ENCODE measurements at regions not wholly inside any gene's neighbourhood (a gene's known extent, or its start where the extent isn't known, plus 50 kb on each side); places are given as distances from the start of the nearest gene placed in this dataset.
"Not testable (repeated sequence)": the region's sequence is repeated elsewhere in the genome, so short reads cannot be mapped to it uniquely, and the experiment has no call there.

GRCh38 chr7:3164380-3164792, 120.7 kb upstream of the CARD11 start:
- DNase-seq = no peak

DNA sequence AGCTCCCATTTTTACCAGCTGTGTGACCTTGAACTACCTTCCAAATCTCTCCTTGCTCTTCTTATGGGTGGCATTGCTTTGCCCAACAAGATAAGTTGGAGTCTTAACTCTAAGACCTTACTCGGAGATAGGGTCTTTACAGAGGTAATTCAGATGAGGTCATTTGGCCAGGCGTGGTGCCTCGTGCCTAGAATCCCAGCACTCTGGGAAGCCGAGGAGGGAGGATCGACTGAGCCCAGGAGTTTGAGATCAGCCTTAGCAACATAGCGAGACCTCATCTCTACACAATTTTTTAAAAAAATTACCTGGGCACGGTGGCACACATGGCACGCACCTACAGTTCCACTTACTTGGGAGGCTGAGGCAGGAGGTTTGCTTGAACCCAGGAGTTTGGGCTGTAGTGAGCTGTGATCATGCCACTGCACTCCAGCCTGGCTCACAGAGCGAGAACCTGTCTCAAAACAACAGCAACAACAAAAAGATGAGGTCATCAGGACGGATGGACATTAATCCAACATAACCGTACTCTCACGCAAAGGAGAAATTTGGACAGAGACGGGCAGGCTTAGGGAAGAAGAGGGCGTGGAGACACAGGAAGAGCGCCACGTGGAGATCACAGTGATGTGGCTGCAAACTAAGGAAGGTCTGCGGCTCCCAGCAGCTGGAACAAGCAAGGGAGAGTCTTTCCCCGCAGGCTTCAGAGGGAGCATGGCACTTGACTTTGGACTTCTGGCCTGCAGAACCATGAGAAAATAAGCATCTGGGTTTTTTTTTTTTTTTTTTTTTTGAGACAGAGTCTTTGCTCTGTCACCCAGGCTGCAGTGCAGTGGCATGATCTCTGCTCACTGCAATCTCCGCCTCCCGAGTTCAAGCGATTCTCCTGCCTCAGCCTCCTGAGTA, 122.3 kb upstream of the CARD11 start:
- DNase-seq = no peak

- no peak for DNase-seq
Observed at GRCh38 chr7:3167551-3167950, 123.9 kb upstream of the CARD11 start.

DNA sequence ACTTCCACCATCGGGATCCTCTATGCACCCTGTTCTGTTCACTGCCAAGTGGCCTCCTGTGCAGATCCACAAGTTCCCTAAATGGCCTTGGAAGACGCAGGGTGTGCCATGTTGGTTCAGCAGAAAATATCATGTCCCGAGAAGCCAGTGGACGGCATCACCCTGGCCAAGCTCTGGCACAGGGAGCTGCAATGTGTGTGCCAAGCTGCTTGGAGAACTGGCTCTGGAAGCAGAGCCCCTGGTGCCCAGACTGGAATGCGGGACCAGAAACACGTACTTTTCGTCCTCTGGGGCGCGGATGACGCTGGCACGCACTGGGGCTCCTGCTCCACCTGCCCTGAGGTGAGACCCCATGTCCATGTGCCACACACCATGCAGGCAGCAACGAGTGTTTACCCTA, 124.7 kb upstream of the CARD11 start:
- DNase-seq = no peak

DNA sequence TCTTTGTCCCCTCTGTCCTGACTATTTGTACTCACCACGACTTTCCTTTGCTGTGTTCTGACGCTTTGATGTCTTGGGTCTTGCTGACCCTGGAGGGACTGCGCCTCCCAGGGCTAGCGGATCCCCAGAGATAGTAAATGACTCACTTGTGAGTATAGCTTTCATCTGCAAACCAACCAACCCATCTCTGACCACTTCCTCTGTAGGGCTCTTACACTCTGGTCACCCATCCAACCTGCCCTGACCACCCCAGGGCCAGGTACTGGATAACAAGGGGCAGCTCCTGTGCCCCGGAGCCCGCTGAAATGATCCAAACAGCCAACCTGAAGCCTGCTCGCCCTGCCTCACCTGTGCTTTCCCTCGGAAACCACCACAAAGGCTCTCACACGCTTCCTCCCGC, 125.2 kb upstream of the CARD11 start:
- DNase-seq = no peak

DNA sequence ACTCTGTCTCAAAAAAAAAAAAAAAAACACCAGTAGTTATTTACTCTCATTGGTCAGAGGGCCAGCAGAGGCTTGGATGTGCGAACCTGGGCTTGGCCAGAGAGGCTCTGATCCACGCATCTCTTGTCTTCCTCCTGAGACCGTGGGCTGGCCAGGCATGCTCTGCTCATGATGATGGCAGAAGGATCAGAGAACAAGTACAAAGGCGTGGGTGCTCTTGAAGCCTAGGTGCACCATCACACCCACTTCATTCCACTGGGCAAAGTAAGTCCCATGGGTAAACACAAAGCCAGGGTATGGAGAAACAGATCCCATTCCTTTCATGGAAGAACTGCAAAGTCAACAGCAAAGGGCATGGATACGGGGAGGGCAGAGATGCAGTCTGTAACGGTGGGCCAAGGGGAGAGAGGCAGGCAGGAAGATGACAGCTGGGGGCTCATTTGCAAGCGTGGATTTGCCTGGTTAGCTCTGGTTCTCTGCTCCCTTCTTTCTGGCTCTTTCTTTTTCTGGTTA, 128.2 kb upstream of the SDK1 start:
- no peak for DNase-seq

GRCh38 chr7:3174515-3175284, 126.4 kb upstream of the SDK1 start:
- DNase-seq = no peak

DNA sequence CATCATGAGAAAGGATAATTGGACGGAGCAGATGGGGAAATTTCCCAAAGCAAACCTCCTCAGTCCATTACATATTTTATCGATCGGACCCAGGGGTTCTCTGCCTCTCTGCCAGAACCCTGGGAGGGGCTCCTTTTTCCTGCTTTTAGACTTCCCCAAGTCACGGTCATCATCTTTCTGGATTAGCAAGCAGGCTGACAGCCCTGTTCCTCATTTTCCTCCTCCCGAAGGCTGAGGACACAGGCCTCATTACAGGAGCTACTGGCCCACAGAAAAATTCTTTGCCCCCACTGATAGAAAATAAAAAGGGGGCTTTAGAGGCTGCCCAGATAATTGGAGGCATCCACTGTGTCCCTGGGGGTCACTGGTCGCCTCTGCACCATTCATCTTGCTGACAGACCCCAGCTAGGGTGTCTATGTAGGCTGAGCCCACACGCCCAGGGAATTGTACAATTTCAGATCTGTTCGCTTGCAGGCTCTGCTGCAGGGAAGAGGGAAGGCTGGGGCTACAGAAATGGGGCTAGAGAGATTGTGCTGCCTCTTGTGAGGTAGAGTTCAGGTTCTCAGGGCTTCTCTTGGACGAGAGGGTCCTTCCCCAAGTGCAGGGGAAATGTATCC, 125.7 kb upstream of the SDK1 start:
- DNase-seq = no peak

- DNase-seq = no peak
Observed at GRCh38 chr7:3176112-3177000, 124.7 kb upstream of the SDK1 start.

- DNase-seq = no peak
Observed at GRCh38 chr7:3177271-3177670, 123.8 kb upstream of the SDK1 start.

DNA sequence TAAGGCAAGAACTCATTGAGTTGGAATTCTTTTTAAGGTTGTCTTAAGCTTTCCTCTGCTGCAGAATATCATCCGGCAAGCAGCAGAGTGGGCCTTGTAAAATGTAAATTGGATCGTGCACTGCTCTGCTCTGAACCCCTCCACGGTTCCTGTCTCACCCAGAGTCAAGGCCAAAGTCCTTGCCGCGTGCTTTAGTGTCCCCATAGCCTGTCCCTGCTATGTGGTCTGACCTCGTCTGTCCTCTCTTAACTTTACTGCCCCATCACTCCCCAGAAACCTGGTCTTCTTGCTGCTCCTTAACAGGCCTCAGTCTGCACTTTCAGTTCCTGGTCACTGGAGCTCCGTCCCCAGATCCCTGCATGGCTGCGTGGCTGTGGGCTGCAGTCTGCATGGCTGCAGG, 121.6 kb upstream of the SDK1 start:
- no peak for DNase-seq

DNA sequence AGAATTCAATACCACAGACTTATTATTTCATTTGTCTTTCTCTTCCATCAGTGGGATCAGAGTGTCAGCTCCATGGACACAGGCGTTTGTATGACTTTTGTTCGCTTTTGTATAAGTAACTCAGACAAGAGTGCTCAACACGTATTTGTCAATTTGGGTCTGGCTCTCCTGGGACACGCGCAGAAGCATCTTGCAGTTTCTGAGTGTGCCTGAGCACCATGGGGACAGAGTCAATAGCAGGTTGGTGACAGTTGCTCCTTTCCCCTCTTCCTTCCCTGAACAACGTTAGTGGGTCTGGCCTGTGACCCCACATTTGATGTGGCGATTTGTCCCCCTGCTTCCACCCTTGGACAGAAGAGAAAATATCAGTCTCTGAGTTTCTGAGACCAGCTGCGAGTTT, 120.4 kb upstream of the SDK1 start:
- no peak for DNase-seq

DNA sequence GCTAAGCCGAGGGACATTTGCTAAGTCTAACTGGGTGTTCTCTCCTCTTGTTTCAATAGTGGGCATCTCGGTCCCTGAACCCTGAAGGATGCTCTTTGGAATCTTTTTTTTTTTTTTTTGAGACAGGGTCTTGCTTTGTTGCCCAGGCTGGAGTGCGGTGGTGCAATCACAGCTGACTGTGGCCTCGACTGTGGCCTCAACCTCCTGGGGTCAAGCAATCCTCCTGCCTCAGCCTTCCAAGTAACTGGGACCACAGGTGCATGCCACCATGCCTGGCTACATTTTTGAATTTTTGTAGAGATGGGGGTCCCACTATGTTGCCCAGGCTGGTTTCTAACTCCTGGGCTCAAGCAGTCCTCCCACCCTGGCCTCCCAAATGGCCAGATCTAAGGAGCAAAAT, 119.0 kb upstream of the SDK1 start:
- not testable (repeated sequence) for DNase-seq

DNA sequence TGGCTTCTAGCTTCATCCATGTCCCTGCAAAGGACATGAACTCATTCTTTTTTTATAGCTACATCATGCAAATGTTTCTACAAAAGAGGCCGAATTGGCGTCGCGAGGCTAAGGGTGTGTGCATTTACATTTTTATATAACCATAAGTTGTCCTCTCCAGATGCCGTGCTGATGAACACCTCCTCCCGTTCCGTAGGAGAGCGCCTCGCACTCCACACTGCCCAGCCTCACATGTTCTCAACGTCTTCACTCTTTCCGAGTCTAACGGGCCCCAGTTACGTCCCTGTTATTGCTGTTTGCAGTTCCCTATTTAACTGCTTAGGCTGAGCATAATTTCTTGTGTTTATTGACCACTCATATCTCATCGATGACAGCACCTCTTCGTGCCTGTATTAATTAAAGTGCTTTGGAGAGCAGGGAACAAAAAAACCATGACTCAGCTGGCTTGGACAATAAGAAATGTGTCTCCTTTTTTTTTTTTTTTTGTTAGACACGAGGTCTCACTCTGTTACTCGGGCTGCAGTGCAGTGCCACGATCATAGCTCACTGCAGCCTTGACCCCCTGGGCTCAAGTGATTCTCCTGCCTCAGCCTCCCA, 113.5 kb upstream of the SDK1 start:
- DNase-seq = no peak

GRCh38 chr7:3188946-3189345, 112.1 kb upstream of the SDK1 start:
- no peak for DNase-seq

GRCh38 chr7:3191548-3191947, 109.5 kb upstream of the SDK1 start:
- no peak for DNase-seq

GRCh38 chr7:3192669-3193068, 108.4 kb upstream of the SDK1 start:
- no peak for DNase-seq

DNA sequence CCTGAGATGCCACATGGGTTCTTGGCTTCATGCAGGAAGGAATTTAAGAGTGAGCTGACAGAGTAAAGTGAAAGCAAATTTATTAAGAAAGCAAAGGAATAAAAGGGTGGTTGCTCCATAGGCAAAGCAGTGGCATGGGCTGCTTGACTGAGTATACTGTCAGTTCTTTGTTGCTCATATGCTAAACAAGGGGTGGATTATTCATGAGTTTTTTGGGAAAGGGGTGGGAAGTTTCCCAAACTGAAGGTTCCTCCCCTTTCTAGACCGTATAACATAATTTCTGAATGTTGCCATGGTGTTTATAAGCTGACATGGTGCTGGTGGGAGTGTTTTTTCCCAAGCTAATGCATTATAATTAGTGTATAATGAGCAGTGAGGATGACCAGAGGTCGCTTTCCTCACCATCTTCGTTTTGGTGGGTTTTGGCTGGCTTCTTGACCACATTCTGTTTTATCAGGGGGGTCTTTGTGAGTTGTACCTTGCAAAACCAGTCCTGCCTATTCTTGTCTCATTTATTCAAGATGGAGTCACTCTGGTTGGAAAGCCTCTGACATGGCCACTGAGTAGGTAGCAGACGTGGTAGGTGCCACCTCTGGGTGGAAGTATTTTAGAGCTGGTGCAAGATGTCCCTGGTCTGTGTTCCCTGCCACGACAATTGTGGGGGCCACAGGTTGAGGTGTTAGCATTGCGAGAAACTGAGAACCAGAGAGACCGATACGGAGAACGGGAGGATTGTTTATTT, 107.5 kb upstream of the SDK1 start:
- DNase-seq = no peak

DNA sequence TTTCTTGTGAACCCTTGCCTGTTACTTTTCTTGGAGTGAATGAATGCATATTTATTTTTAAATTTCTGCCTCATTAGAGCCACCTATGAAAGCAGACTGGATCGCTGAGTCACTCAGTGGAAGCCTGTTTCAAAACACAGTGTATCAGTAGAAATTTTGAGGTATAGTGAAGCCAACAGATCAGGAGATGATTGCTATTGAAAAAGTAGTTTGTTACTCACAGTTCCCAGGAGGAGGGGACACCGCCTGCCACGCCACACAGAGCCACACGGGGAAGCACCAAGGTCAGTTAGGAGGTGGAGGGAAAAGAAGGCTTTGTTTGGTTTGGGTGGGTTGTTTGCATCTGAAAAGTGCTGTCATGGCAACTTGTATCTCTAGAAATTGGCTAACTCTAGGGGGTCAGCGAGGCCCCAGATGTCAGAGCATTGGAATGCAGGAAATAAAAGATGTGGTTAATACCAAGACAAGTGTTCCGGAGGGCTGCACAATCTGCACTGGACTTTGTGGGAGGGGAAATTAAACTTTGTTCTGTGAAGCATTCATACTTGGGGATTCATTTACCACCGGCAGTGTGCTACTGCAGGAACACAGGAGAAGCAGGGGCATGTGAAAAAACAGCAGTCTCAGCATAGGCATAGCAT, 106.4 kb upstream of the SDK1 start:
- no peak for DNase-seq

GRCh38 chr7:3195160-3195559, 105.9 kb upstream of the SDK1 start:
- DNase-seq = no peak

Data from activated effector memory CD4-positive, alpha-beta T cell treated with anti-CD3 and anti-CD28 coated beads, Interleukin-2, amount 50 U/mL, for 16 hours (primary cell).